ENCODE measurements at regions not wholly inside any gene's neighbourhood (a gene's known extent, or its start where the extent isn't known, plus 50 kb on each side); places are given as distances from the start of the nearest gene placed in this dataset.

DNA sequence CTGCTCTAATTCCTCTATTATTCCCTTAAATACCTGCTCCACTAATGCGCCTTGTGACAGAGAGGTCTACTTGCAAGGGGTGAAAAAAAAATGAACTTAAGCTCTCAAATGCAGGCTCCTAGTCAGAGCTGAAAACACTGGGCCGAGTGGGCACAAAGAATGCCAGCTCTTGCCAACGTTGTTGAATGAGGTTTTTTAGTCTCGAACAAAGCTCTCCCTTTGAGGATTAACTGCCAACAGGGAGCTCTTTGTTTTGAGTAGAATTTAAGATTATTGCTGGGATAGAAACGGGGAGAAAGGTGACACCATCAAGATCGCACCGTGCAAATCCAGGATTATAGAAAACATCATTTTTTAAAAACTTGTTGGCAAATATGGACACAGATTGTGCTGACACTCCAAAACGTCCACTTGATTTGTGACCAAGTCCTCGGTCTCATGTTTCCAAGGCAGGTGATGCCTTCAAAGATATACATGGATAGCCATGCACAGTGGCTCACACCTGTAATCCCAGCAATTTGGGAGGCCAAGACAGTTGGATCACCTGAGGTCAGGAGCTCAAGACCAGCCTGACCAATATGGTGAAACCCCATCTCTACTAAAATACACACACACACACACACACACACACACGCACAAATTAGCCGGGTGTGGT, 163.2 kb downstream of the BMP7 start:
- H3K4me1 ChIP-seq (ENCODE audit: insufficient read depth, low read length): no peaks in the 10 kb centered on the region
- no peak overlapping the region for H3K27ac Mint-ChIP-seq
- H3K27me3 ChIP-seq (ENCODE audit: insufficient read depth, low read length, poor library complexity, severe bottlenecking): no peaks in the 10 kb centered on the region
- no peaks in the 10 kb centered on the region for H3K9me3 ChIP-seq (ENCODE audit: low read length)
- no peaks in the 10 kb centered on the region for H3K36me3 ChIP-seq (ENCODE audit: insufficient read depth, low read length)
- no peaks in the 10 kb centered on the region for H3K36me3 Mint-ChIP-seq
- ChIA-PET CTCF (no interaction called here), POLR2A (no interaction called here)
- peaks cover 0 to 5% (median 2%) of the 10 kb centered on the region in 5 donors for H3K9me3 Mint-ChIP-seq
- H3K4me3 ChIP-seq (ENCODE audit: low read length): no peak overlapping the region
- DNase-seq: no peak
- no peaks in the 10 kb centered on the region for H3K4me1 Mint-ChIP-seq
- H3K4me3 Mint-ChIP-seq: no peak overlapping the region
- no peak overlapping the region for H3K27ac ChIP-seq (ENCODE audit: low read depth, low read length)
- H3K27me3 Mint-ChIP-seq: peaks cover 2 to 13% of the 10 kb centered on the region in 2 donors

DNA sequence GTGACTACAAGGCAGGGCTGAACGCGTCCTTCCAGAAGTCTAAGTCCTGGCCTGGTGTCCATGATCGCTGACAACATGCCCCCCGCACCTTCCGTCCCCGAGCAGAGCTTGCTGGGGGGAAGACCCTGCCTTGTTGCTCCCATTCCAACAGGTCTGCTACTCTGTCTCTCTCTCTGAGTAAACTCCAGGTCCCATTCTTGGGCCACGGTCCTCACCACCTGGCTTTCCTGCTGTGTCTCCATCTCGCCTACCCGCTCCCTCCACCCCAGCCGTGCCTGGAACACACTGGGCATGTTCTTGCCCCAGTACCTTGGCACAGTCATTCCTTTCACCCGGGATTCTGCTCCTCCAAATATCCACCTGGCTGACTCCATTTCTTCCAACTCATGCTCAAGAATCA, 162.3 kb downstream of the BMP7 start:
- Histone ChIP-seq H3K27me3 (ENCODE audit: insufficient read depth, low read length, poor library complexity, severe bottlenecking) (no peaks in the 10 kb centered on the region), H3K4me3 (ENCODE audit: low read length) (no peak overlapping the region), H3K27ac (ENCODE audit: low read depth, low read length) (no peak overlapping the region), H3K36me3 (ENCODE audit: insufficient read depth, low read length) (no peaks in the 10 kb centered on the region), H3K4me1 (ENCODE audit: insufficient read depth, low read length) (no peaks in the 10 kb centered on the region), H3K9me3 (ENCODE audit: low read length) (no peaks in the 10 kb centered on the region)
- Mint-ChIP-seq H3K27ac (no peak overlapping the region), H3K4me3 (no peak overlapping the region), H3K36me3 (no peaks in the 10 kb centered on the region), H3K27me3 (peaks cover 2 to 8% of the 10 kb centered on the region in 2 donors), H3K9me3 (peaks cover 0 to 5% (median 2%) of the 10 kb centered on the region in 5 donors), H3K4me1 (no peaks in the 10 kb centered on the region)
- ChIA-PET CTCF (no interaction called here), POLR2A (no interaction called here)
- DNase-seq: no peak

DNA sequence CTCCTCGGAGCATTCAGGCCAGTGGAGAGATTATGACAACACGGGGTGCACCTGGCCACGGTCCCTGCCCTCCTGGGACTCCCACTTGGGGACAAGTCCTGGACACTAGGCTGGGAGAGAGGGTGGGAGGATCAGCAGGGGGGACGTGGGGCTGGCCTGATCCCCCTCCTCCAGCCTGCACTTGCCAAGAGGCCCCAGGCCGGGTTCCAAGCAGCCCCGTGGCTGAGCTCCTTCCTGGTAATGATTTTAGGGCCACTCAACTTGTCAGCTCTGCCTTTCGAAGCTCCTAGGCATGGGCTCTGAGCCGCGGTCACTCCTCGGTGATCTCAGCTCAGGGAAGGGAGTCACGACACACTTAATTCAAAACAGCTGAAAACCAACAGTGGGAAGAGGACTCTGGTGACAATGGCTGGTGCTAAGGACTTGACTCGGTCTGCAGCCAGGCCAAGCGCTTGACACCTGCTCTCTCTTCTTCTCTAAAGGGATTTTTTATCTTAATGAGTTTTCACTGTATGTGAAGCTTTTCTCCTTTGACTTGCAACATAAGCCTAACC, 161.7 kb downstream of the BMP7 start:
- H3K4me1 Mint-ChIP-seq: no peaks in the 10 kb centered on the region
- H3K4me3 Mint-ChIP-seq: no peak overlapping the region
- no peaks in the 10 kb centered on the region for H3K9me3 ChIP-seq (ENCODE audit: low read length)
- no peak overlapping the region for H3K27ac Mint-ChIP-seq
- peaks cover 2 to 4% of the 10 kb centered on the region in 2 donors for H3K27me3 Mint-ChIP-seq
- no peaks in the 10 kb centered on the region for H3K36me3 Mint-ChIP-seq
- H3K4me3 ChIP-seq (ENCODE audit: low read length): no peak overlapping the region
- DNase-seq: no peak
- H3K27me3 ChIP-seq (ENCODE audit: insufficient read depth, low read length, poor library complexity, severe bottlenecking): no peaks in the 10 kb centered on the region
- peaks cover 0 to 5% (median 2%) of the 10 kb centered on the region in 5 donors for H3K9me3 Mint-ChIP-seq
- ChIA-PET CTCF (no interaction called here), POLR2A (no interaction called here)
- no peak overlapping the region for H3K27ac ChIP-seq (ENCODE audit: low read depth, low read length)
- no peaks in the 10 kb centered on the region for H3K36me3 ChIP-seq (ENCODE audit: insufficient read depth, low read length)
- no peaks in the 10 kb centered on the region for H3K4me1 ChIP-seq (ENCODE audit: insufficient read depth, low read length)

DNA sequence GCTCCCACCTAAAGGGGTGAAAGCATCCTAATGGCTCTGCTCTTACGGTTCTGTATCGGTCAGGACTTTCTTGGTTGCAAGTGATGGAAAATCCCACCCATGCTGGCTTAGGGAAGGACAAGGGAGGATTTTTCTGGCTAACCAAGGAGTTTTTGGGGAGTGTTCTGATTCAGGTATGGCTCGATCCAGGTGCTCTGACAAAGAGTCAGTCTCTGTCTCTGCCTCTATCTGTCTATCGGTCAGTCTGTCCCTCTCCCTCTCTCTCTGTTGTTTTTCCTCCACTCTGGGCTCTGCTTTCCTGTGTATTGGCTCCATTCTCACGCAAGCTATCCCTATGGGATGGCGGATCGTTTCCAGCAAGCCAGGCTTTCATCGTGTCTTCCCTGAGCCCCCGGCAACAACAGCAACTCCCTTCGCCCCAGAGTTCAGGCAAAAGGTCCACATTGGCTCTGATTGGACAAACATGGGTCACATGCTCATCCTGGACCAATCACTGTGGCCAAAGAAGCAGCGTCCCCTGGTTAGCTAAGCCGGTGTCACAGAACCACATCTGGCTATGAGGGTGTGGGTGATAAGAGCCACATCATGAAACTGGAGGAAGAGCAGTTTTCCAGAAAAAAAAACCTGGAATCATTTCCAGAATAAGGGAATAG, 160.3 kb downstream of the BMP7 start:
- CTCF ChIA-PET: no interaction called here

DNA sequence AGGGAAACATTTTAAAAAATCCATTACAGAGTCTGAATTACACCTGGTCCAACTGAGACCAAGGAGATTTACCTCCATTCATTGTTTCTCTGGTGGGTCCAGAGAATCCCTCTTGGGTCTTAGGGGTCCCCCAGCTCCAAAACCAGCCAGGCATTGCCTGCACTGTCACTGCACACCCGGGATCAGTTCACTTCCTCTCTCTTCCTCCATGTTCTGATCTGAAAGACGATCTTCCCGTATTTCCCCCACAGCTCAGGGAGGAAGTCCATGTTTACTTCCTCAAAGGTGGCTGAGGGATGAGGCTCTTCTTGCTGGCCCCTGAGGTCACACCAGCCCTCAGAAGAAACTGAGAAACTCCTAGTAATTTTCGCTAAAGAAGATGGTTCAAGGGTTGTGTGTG, 159.7 kb downstream of the BMP7 start:
- ChIA-PET CTCF (no interaction called here), POLR2A (no interaction called here)
- H3K9me3 Mint-ChIP-seq: peaks cover 0 to 4% (median 2%) of the 10 kb centered on the region in 5 donors
- no peaks in the 10 kb centered on the region for H3K36me3 ChIP-seq (ENCODE audit: insufficient read depth, low read length)
- peaks cover 2 to 3% of the 10 kb centered on the region in 2 donors for H3K27me3 Mint-ChIP-seq
- H3K4me1 ChIP-seq (ENCODE audit: insufficient read depth, low read length): no peaks in the 10 kb centered on the region
- H3K4me1 Mint-ChIP-seq: no peaks in the 10 kb centered on the region
- no peak for DNase-seq
- no peaks in the 10 kb centered on the region for H3K36me3 Mint-ChIP-seq
- H3K4me3 Mint-ChIP-seq: no peak overlapping the region
- no peaks in the 10 kb centered on the region for H3K27me3 ChIP-seq (ENCODE audit: insufficient read depth, low read length, poor library complexity, severe bottlenecking)
- no peak overlapping the region for H3K27ac Mint-ChIP-seq
- no peak overlapping the region for H3K27ac ChIP-seq (ENCODE audit: low read depth, low read length)
- H3K4me3 ChIP-seq (ENCODE audit: low read length): no peak overlapping the region
- no peaks in the 10 kb centered on the region for H3K9me3 ChIP-seq (ENCODE audit: low read length)

More for the DNA sequence above, 160.3 kb downstream of the BMP7 start:
- Histone ChIP-seq H3K4me1 (ENCODE audit: insufficient read depth, low read length) (no peaks in the 10 kb centered on the region), H3K4me3 (ENCODE audit: low read length) (no peak overlapping the region), H3K27me3 (ENCODE audit: insufficient read depth, low read length, poor library complexity, severe bottlenecking) (no peaks in the 10 kb centered on the region), H3K36me3 (ENCODE audit: insufficient read depth, low read length) (no peaks in the 10 kb centered on the region), H3K27ac (ENCODE audit: low read depth, low read length) (no peak overlapping the region), H3K9me3 (ENCODE audit: low read length) (no peaks in the 10 kb centered on the region)
- no peak overlapping the region for H3K27ac Mint-ChIP-seq
- peaks cover 2 to 3% of the 10 kb centered on the region in 2 donors for H3K27me3 Mint-ChIP-seq
- no peaks in the 10 kb centered on the region for H3K4me1 Mint-ChIP-seq
- no peaks in the 10 kb centered on the region for H3K36me3 Mint-ChIP-seq
- H3K9me3 Mint-ChIP-seq: peaks cover 0 to 4% (median 2%) of the 10 kb centered on the region in 5 donors
- DNase-seq: no peak
- POLR2A ChIA-PET: no interaction called here
- H3K4me3 Mint-ChIP-seq: no peak overlapping the region

DNA sequence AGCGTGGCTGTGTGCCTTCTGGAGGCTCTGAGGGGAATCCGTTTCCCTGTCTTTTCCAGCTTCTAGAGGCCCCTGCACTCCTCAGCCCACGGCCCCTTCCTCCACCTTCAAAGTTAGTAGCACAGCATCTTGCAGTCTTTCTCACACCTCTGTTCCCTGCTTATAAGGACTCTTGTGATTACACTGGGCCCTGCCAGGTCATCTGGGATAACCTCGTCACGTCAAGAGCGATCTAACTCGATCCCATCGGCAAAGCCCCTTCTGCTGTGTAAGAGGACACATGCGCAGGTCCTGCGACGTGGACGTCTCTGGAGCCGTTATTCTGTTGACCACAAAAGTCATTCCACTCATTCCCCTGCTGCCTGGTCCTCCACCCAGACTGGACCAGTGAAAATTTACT, 159.2 kb downstream of the BMP7 start:
- H3K4me3 ChIP-seq (ENCODE audit: low read length): no peak overlapping the region
- Mint-ChIP-seq H3K9me3 (peaks cover 0 to 4% (median 2%) of the 10 kb centered on the region in 5 donors), H3K27me3 (peaks cover 2 to 3% of the 10 kb centered on the region in 2 donors), H3K27ac (no peak overlapping the region), H3K36me3 (no peaks in the 10 kb centered on the region), H3K4me3 (no peak overlapping the region), H3K4me1 (no peaks in the 10 kb centered on the region)
- no peaks in the 10 kb centered on the region for H3K36me3 ChIP-seq (ENCODE audit: insufficient read depth, low read length)
- H3K9me3 ChIP-seq (ENCODE audit: low read length): no peaks in the 10 kb centered on the region
- DNase-seq: no peak
- H3K27me3 ChIP-seq (ENCODE audit: insufficient read depth, low read length, poor library complexity, severe bottlenecking): no peaks in the 10 kb centered on the region
- no peaks in the 10 kb centered on the region for H3K4me1 ChIP-seq (ENCODE audit: insufficient read depth, low read length)
- ChIA-PET CTCF (no interaction called here), POLR2A (no interaction called here)
- H3K27ac ChIP-seq (ENCODE audit: low read depth, low read length): no peak overlapping the region

DNA sequence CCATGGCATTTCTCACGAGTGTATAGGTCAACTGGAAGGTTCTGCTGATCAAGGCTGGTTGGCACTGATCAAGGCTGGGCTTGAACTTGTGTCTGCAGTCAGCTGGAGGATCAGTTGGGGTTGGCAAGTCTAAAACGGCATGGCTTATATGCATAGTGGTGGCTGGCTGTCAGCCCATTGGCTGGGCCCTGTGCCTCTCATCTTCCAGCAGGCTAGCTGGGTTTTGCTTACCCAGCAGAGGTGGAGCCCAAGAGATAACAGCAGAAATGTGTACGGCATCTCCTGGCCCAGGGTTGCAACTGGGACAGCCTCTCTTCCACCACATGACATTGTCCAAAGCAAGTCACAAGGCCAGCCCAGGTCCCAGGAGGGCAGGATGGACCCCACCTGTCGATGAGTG, 158.2 kb downstream of the BMP7 start:
- POLR2A ChIA-PET: no interaction called here
- peaks cover 0 to 5% (median 2%) of the 10 kb centered on the region in 5 donors for H3K9me3 Mint-ChIP-seq
- CTCF ChIA-PET: no interaction called here
- H3K4me1 Mint-ChIP-seq: no peaks in the 10 kb centered on the region
- no peak overlapping the region for H3K4me3 Mint-ChIP-seq
- H3K27me3 Mint-ChIP-seq: peaks cover 2 to 3% of the 10 kb centered on the region in 2 donors
- H3K4me3 ChIP-seq (ENCODE audit: low read length): no peak overlapping the region
- H3K36me3 ChIP-seq (ENCODE audit: insufficient read depth, low read length): no peaks in the 10 kb centered on the region
- no peaks in the 10 kb centered on the region for H3K27me3 ChIP-seq (ENCODE audit: insufficient read depth, low read length, poor library complexity, severe bottlenecking)
- no peak for DNase-seq
- no peaks in the 10 kb centered on the region for H3K9me3 ChIP-seq (ENCODE audit: low read length)
- no peaks in the 10 kb centered on the region for H3K4me1 ChIP-seq (ENCODE audit: insufficient read depth, low read length)
- no peaks in the 10 kb centered on the region for H3K36me3 Mint-ChIP-seq
- no peak overlapping the region for H3K27ac ChIP-seq (ENCODE audit: low read depth, low read length)
- H3K27ac Mint-ChIP-seq: no peak overlapping the region

DNA sequence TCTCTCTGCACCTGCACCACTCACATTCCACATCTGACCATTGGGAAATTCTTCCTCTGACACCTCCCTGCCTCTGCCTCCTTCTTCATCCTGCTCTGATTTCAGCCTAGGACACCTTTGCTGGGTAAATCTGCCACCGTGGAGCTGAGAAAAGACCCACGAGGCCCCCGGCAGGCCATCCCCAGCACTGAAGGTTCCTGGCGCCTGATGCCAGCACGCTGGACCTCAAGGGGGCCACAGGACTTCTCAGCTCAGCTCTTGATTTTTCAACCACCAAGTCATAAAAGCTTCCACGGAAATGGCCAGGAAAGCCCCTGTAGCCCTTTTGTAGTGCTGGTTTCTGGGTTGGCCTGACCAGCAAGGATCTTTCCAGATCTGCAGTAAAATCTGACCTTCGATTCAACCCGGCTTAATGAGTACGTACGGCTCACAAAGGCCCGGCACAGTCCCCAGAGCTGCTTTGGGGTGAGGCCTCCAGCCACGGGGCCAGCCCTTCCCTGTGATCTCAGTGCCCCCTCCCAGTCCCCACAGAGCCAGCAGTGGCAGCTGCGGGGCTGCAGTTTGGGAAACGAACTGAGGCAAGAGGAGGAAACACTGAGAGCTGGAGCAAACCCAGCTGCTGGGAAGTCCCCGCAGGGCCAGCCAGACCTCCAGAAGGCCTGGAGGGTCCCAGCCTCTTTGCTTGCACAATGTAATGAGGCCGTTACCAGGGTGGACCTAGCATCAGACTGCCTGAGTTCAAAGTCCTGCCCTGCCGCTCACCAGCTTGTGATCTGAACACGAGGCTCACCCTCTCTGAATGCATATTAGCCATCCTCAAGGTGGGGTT, 157.5 kb downstream of the BMP7 start:
- Mint-ChIP-seq H3K4me1 (no peaks in the 10 kb centered on the region), H3K4me3 (no peak overlapping the region), H3K27me3 (peaks cover 3 to 5% of the 10 kb centered on the region in 2 donors), H3K36me3 (no peaks in the 10 kb centered on the region), H3K27ac (no peak overlapping the region), H3K9me3 (peaks cover 0 to 10% (median 2%) of the 10 kb centered on the region in 5 donors)
- no peaks in the 10 kb centered on the region for H3K4me1 ChIP-seq (ENCODE audit: insufficient read depth, low read length)
- H3K4me3 ChIP-seq (ENCODE audit: low read length): no peak overlapping the region
- no peak for DNase-seq
- H3K9me3 ChIP-seq (ENCODE audit: low read length): no peaks in the 10 kb centered on the region
- H3K36me3 ChIP-seq (ENCODE audit: insufficient read depth, low read length): no peaks in the 10 kb centered on the region
- H3K27me3 ChIP-seq (ENCODE audit: insufficient read depth, low read length, poor library complexity, severe bottlenecking): no peaks in the 10 kb centered on the region
- ChIA-PET POLR2A (no interaction called here), CTCF (no interaction called here)
- H3K27ac ChIP-seq (ENCODE audit: low read depth, low read length): no peak overlapping the region

Data from CD8-positive, alpha-beta memory T cell (primary cell).